ENCODE measurements at regions not wholly inside any gene's neighbourhood (a gene's known extent, or its start where the extent isn't known, plus 50 kb on each side); places are given as distances from the start of the nearest gene placed in this dataset.

DNA sequence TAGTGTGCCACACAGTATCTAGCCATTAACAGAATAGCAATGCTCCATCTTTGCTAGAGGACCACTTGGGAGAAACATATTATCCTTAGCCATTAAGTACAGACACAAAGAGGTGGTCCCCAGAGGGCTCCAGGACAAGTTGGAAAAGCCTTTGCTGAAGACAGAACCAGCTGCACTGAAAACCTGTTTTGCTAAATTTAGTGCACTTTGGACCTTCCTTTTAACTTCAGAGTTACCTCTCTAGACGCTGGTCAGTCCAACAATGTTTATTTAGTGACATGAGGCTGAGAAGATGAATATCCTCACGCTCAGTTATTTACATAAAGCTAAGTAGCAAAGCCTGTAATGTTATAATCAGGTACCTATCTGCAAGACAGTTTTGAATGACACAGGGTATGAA, 265.0 kb upstream of the ZNF608 start:
- no peak for TF ChIP-seq POLR2A (IDR thresholded peaks at IDR 0.05)
- TF ChIP-seq, protein P1, sequence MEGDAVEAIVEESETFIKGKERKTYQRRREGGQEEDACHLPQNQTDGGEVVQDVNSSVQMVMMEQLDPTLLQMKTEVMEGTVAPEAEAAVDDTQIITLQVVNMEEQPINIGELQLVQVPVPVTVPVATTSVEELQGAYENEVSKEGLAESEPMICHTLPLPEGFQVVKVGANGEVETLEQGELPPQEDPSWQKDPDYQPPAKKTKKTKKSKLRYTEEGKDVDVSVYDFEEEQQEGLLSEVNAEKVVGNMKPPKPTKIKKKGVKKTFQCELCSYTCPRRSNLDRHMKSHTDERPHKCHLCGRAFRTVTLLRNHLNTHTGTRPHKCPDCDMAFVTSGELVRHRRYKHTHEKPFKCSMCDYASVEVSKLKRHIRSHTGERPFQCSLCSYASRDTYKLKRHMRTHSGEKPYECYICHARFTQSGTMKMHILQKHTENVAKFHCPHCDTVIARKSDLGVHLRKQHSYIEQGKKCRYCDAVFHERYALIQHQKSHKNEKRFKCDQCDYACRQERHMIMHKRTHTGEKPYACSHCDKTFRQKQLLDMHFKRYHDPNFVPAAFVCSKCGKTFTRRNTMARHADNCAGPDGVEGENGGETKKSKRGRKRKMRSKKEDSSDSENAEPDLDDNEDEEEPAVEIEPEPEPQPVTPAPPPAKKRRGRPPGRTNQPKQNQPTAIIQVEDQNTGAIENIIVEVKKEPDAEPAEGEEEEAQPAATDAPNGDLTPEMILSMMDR (IDR thresholded peaks at IDR 0.05 in 4 of 5, conservative IDR thresholded peaks at IDR 0.05 in 1 of 5): no peak

Measured in gastrocnemius medialis (tissue), 4 donors.